Urinary bladder (tissue), 3 donors: ENCODE measurements at regions not wholly inside any gene's neighbourhood (a gene's known extent, or its start where the extent isn't known, plus 50 kb on each side); places are given as distances from the start of the nearest gene placed in this dataset.
A peak's percentile ranks its signal among the peaks of the same experiment; 100 is the strongest.
"Not testable (repeated sequence)": the region's sequence is repeated elsewhere in the genome, so short reads cannot be mapped to it uniquely, and the experiment has no call there.

Experiments used
- DNase-seq: peaks from one replicate; pipeline ENCODE4 v3.0.0-alpha.2; 2015; ENCODE audit errors: extremely low spot score
- H3K27ac ChIP-seq: one replicate; pipeline ENCODE4 v1.5.1; 2013; ENCODE audit warnings: low read depth, mild to moderate bottlenecking, moderate library complexity
- H3K36me3 ChIP-seq: one replicate; pipeline ENCODE4 v1.6.1; 2013; ENCODE audit warnings: mild to moderate bottlenecking, moderate library complexity; ENCODE audit not compliant: insufficient read depth
- H3K4me1 ChIP-seq: one replicate; pipeline ENCODE4 v1.6.1; 2013; ENCODE audit warnings: mild to moderate bottlenecking, moderate library complexity; ENCODE audit not compliant: insufficient read depth
- H3K4me3 ChIP-seq: one replicate; pipeline ENCODE4 v1.5.1; 2013; ENCODE audit warnings: low read depth, low read length
- WGBS: extraction: QIAGEN DNeasy Blood & Tissue Kit; methylation state at CpG from one replicate; pipeline ENCODE4 v1.1.7; 2013; 5-methylcytosine and 5-hydroxymethylcytosine counted together
- donor health status: healthy with polysubstance abuse.
- donor health status: healthy.

DNA sequence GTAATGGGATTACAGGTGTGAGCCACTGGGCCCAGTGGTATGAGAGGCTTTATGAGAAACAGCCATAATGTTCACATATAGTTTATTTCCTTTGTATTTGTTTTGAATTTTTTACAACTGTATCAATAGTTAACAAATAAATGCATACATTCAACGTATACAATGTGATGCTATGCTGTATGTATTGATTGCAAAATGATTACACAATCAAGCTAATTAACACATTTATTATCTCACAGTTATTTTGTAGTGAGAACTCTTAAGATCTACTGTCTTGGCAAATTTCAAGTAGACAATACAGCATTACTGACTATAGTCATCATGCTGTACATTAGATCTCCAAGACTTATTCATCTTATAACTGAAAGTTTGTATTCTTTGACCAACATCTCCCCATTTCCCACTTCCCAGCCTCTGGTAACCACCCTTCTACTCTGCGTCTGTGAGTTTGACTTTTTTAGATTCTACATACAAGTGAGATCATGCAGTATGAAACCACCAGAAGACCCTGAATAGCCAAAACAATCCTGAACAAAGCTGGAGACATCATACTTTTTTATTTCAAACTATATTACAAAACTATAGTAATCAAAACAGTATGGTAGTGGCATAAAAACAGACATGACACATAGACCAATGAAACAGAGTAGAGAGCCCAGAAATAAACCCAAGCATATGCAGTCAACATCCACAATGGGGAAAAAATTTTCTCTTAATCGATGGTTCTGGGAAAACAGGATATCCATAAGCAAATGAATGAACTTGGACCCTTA, 157.2 kb upstream of the RREB1 start:
- no peaks in the 10 kb centered on the region for H3K36me3 ChIP-seq
- no peak for DNase-seq
- H3K4me1 ChIP-seq = no peaks in the 10 kb centered on the region
- H3K4me3 ChIP-seq = no peak overlapping the region
- 78% methylated on average over 3 of the region's 3 CpGs for WGBS
- no peak overlapping the region for H3K27ac ChIP-seq

DNA sequence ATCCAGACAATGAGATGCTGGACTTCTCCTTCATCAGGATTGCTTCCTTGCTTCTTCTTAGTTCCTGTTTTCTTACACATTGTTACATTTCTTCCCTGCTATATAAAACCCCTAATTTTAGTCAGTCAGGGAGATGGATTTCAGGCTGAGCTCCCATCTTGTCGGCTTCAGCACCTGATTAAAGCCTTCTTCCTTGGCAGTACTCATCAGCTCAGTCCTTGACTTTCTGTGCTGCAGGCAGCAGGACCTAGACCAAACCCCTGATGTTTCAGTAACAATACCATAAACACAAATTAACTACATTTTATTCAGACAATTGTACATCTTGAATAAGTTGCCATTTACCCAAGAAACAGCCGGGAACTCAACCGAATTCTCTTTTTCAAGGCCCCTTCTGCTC, 156.4 kb upstream of the RREB1 start:
- no peaks in the 10 kb centered on the region for H3K36me3 ChIP-seq
- no peak overlapping the region for H3K4me3 ChIP-seq
- 93% methylated on average over 3 of the region's 3 CpGs for WGBS
- no peak for DNase-seq
- H3K4me1 ChIP-seq = no peaks in the 10 kb centered on the region
- no peak overlapping the region for H3K27ac ChIP-seq

DNA sequence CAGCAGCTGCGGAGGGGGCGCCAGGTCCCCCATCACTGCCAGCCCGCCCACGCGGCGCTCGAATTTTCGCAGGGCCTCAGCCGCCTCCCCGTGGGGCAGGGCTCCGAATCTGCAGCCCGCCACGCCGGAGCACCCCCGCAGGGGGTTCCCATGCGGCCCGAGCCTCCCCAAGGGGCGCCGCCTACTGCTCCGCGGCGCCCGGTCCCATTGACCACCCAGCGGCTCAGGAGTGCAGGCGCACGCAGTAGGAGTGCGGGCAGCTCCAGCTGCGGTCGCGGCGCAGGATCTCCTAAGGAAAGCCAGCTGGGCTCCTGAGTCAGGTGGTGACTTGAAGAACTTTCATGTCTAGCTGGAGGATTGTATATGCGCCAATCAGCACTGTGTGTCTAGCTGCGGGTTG, 155.3 kb upstream of the RREB1 start:
- WGBS = 94% methylated on average over 33 of the region's 33 CpGs
- no peak for DNase-seq
- no peak overlapping the region for H3K27ac ChIP-seq
- H3K4me1 ChIP-seq = no peaks in the 10 kb centered on the region
- no peak overlapping the region for H3K4me3 ChIP-seq
- no peaks in the 10 kb centered on the region for H3K36me3 ChIP-seq

DNA sequence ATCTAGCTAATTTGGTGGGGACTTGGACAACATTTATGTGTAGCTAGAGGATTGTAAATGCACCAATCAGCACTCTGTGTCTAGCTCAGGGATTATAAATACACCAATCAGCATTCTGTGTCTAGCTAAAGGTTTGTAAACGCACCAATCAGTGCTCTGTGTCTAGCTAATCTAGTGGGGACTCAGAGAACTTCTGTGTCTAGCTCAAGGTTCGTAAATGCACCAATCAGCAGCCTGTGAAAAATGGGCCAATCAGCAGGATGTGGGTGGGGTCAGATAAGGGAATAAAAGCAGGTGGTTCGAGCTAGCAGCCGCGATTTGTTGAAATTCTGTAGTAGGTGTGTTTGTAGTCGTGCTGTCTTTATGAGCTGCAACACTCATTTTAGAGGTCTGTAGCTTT, 154.8 kb upstream of the RREB1 start:
- not testable (repeated sequence) for DNase-seq, H3K4me3 ChIP-seq, H3K27ac ChIP-seq, H3K4me1 ChIP-seq, H3K36me3 ChIP-seq
- WGBS = 90% methylated on average over 6 of the region's 6 CpGs

DNA sequence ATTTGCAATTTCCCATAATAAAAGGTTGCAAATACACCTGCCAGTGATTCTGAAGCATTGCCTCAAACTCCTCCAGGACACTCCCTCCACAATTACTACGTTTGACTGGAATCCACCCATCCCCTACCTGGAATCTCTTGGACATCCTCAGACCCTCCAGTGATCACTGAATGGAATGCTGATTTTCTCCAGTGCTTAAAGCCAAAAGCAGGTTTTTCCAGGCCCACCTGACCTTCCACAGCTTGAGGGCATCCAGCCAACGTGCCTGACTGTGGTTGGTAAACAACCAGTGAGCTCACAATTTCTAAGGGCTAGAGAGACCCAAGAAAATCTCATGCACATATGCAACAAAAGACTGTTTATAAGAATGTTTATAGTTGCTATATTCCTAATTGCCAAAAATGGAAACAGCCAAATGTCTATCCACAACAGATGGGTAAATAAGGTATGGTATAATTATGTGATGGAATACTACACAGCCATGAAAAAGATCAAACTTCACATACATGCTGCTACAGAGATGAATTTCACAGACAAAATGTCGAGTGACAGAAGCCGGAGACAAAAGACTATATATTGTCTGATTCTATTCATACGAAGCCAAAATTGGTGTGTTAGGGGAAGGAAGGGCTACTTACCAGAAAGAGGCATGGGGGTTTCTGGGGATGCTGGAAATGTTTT, 147.1 kb upstream of the RREB1 start:
- no peaks in the 10 kb centered on the region for H3K4me1 ChIP-seq
- WGBS = 75% methylated on average over 5 of the region's 5 CpGs
- H3K27ac ChIP-seq = no peak overlapping the region
- no peaks in the 10 kb centered on the region for H3K36me3 ChIP-seq
- H3K4me3 ChIP-seq = no peak overlapping the region
- no peak for DNase-seq

DNA sequence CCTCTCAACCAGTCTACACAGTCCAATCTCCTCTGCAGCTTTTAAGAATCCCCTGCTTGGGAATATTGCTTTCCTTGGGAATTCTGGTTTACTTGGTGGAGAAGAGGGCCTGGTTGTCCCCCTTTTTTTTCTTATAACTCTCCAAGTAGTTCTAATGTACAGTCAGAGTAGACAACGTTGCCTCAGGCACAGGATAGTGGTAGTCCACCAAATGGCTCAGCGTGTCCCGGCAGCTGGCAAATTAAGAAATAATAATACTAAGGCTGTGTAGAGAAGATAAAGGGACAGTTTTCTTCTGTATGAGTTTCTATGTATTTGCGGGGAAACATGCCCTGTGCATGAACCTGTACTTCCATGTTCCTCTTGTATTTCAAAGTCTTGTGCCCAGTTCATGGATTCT, 145.7 kb upstream of the RREB1 start:
- 94% methylated on average over 4 of the region's 4 CpGs for WGBS
- Histone ChIP-seq H3K4me1 (no peaks in the 10 kb centered on the region), H3K27ac (no peak overlapping the region), H3K36me3 (no peaks in the 10 kb centered on the region), H3K4me3 (no peak overlapping the region)
- no peak for DNase-seq

DNA sequence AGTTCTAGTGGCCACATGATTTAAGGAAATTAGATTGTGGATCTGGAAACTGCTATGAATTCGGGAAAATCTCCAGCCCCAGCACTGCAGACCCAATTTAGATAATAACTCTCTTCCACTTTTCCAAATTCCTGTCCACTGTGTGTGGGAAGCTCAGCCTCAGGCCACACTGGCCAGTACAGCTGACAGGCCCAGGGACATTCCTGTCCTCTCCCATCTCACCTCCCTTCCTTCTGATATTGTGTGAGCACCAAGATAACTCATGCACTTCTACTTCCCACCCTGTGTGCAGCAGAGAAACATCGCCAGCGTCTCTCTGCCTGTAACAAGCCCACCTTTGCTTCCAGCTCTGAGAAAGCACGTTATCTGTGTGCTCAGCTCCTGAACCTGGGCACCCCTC, 145.1 kb upstream of the RREB1 start:
- H3K4me1 ChIP-seq = no peaks in the 10 kb centered on the region
- H3K36me3 ChIP-seq = no peaks in the 10 kb centered on the region
- 83% methylated on average over 4 of the region's 4 CpGs for WGBS
- no peak overlapping the region for H3K27ac ChIP-seq
- no peak overlapping the region for H3K4me3 ChIP-seq
- no peak for DNase-seq

DNA sequence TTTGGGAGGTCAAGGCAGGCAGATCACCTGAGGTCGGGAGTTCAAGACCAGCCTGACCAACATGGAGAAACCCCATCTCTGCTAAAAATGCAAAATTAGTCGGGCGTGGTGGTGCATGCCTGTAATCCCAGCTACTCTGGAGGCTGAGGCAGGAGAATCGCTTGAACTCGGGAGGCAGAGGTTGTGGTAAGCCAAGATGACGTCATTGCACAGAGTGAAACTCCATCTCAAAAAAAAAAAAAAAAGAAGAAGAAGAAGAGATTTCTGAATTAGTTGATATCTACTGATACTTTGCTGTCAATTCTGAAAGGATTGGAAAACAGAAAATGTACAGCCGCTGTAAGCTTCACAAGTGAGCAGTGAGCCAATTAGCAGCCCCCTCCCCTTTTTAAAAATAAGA, 144.4 kb upstream of the RREB1 start:
- not testable (repeated sequence) for H3K4me3 ChIP-seq, DNase-seq, H3K27ac ChIP-seq, H3K4me1 ChIP-seq, H3K36me3 ChIP-seq
- WGBS = 77% methylated on average over 7 of the region's 7 CpGs

DNA sequence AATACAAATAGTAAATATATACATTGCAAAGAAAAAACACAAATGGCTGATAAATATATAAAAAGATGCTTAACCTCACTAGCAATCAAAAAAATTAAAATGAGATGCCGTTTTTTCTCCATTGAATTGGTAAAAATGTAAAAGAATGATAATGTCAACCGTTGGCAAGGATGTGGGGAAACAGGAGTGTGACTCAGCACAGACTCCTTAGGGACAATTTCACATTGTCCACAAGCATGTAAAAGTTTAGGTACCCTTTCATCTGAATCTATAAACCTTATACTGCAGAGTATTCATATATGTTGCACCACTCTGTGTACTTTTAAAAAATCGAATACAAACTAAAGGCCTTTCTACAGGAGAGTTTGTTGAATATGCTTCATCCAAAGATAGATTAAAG, 143.1 kb upstream of the RREB1 start:
- no peak overlapping the region for H3K4me3 ChIP-seq
- 73% methylated on average over 3 of the region's 3 CpGs for WGBS
- no peak overlapping the region for H3K27ac ChIP-seq
- no peak for DNase-seq
- no peaks in the 10 kb centered on the region for H3K4me1 ChIP-seq
- no peaks in the 10 kb centered on the region for H3K36me3 ChIP-seq

DNA sequence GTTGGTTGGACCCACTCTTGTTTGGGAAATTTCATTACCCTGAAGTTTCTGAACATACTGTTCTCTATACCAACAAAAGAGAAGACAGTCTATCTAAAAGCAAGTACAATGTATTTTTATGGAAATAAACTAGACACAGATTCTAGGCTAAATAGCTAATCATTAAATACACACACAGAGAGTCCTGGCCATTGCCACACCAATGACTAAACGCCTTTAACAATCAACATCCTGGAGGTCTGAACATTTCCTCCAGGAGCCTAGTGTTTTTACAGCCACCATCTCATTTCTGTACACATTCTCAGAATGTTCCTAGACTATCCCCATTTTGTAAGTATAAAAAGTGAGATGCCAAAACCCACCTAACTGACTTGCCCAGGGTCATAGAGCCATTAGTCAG, 141.6 kb upstream of the RREB1 start:
- H3K4me1 ChIP-seq = no peaks in the 10 kb centered on the region
- DNase-seq = no peak
- H3K4me3 ChIP-seq = no peak overlapping the region
- no peaks in the 10 kb centered on the region for H3K36me3 ChIP-seq
- WGBS = 88% methylated on average over 1 of the region's 1 CpG
- no peak overlapping the region for H3K27ac ChIP-seq

DNA sequence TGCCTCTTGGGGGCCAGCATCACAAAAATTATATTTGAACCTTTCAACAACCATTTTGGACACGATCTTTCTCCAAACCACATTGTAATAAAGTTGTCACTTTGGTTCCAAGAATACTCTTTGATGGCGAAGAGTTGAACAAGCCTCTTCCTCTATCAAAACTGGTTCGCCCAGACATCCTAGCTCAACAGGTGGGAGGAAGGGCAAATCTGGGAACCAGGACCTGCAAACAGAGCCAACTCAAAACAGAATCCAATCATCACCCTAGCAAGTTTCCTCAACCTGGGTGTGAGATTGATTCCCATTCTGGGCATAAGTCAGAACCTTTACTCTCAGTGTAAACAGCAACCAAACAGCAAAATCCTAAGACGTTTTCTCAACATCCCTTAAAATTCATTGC, 141.2 kb upstream of the RREB1 start:
- no peaks in the 10 kb centered on the region for H3K4me1 ChIP-seq
- 89% methylated on average over 4 of the region's 4 CpGs for WGBS
- H3K27ac ChIP-seq = no peak overlapping the region
- H3K4me3 ChIP-seq = no peak overlapping the region
- no peak for DNase-seq
- H3K36me3 ChIP-seq = no peaks in the 10 kb centered on the region

DNA sequence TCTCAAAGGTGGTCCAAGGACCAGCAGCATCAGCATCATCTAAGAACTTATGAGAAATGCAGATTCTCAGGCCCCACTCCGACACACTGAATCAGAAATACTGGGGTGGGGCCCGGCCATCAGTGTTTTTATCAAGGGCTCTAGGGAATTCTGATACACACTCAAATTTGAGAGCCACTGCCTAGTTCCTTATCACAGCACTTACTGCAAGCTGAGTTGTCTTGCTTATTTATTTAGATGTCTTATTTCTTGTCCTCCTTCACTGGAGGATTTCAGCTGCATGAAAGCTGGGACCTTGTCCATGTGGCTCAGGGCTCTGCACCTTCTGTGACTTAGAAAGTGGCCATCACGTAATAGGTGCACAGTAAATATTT, 139.4 kb upstream of the RREB1 start:
- H3K27ac ChIP-seq = no peak overlapping the region
- no peaks in the 10 kb centered on the region for H3K4me1 ChIP-seq
- DNase-seq = no peak
- H3K4me3 ChIP-seq = no peak overlapping the region
- no peaks in the 10 kb centered on the region for H3K36me3 ChIP-seq
- WGBS = 92% methylated on average over 3 of the region's 3 CpGs

DNA sequence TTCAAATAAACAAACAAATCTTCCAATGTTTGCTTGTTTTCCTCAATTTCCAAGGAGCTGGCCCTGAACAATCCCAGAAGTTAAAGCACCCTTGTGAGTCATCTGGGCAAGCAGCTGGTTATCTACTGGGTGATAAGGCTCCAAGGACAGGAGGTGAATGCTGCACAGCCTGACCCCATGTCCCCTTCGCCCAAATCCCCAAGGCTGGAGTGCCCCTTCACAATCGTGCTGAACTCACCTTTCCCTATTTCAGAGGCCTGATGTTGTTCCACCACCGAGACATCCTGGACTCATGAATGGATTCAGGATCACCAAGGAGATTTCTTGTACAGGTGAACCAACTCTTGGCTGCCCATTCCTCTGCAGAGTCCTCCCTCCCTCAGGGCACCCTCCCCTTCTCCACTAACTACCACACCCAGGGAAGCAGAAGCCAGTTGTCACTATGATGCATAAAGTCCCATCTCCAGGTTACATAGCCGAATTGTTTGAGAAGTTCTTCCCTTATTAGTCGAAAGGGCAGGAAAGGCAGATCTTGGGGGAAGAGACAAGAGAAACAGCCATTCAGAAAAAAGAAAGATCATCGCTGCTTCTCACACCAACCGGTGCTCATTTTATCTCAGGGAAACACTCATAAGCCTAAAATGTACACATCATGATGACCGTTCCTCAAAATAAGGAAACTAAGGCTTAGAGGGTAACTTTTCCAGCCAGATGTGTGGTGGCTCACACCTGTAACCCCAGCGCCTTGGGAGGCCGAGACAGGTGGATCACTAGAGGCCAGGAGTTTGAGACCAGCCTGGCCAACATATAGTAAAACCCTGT, 138.8 kb upstream of the RREB1 start:
- 93% methylated on average over 10 of the region's 10 CpGs for WGBS
- H3K4me3 ChIP-seq = no peak overlapping the region
- no peak overlapping the region for H3K27ac ChIP-seq
- no peaks in the 10 kb centered on the region for H3K36me3 ChIP-seq
- DNase-seq = no peak
- H3K4me1 ChIP-seq = no peaks in the 10 kb centered on the region

DNA sequence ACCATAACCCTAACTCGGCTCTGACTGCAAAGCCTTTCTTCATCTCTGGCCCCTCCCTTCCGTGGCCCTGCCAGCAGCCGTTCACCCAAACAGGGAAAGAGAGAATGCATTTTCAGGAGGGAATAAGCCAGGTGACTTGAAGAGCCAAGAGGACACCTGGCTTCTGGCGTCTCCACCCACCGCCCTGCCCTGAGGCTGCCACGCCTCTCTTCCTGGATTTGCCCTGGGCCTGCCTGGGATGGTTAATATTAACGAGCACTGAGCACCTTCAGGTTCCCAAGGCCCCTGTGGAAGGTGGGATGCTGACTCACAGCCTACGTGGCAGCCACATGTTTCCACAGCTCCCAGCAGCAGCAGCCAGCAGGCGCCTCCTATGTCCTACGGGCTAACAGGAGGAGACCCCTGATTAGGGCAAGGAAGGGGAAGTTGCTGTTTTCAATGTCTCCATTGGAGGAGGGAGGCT, 138.0 kb upstream of the RREB1 start:
- WGBS = 74% methylated on average over 10 of the region's 10 CpGs
- no peak overlapping the region for H3K4me3 ChIP-seq
- peak; percentile 13 for DNase-seq

More for the DNA sequence above, 138.0 kb upstream of the RREB1 start:
- Histone ChIP-seq H3K36me3 (no peaks in the 10 kb centered on the region), H3K27ac (no peak overlapping the region), H3K4me1 (no peaks in the 10 kb centered on the region)
